ENCODE measurements at regions not wholly inside any gene's neighbourhood (a gene's known extent, or its start where the extent isn't known, plus 50 kb on each side); places are given as distances from the start of the nearest gene placed in this dataset.

- no peaks in the 10 kb centered on the region for H3K9me3 ChIP-seq (replicated peaks; ENCODE audit: control insufficient read depth, insufficient read depth, low read depth, low read length)
- H3K79me2 ChIP-seq (ENCODE audit: control insufficient read depth, insufficient read depth, low read length), result no peaks in the 10 kb centered on the region
- H3K4me2 ChIP-seq (ENCODE audit: insufficient read depth, low read length), result no peak overlapping the region
- no peak overlapping the region for H3K27ac ChIP-seq (ENCODE audit: extremely low read depth, low read depth, low read length)
- ChIA-PET POLR2A (no interaction called here), CTCF (ENCODE audit: low intra/inter-chr PET ratio) (interaction anchor here (0.6 kb wide), 1 partner anchor 35 kb away, joined by 3 read pairs; no protein-coding TSS in a partner anchor)
- BruUV-seq (replicated peaks), result no TSS peak
- no peak overlapping the region for H3K9ac ChIP-seq (ENCODE audit: insufficient read depth in 1 of 2, low read depth in 2 of 2, low read length in 2 of 2)
- no peaks in the 10 kb centered on the region for H3K9me1 ChIP-seq (ENCODE audit: control insufficient read depth, insufficient read depth, low read length)
- in situ Hi-C loops (cut with MboI), result loop anchor here (25.0 kb wide), 1 partner anchor 433 kb away; no protein-coding TSS in a partner anchor
- intact Hi-C loops (cut with micrococcal nuclease), result no loop called here
- no peaks in the 10 kb centered on the region for H4K20me1 ChIP-seq (replicated peaks; ENCODE audit: control insufficient read depth, insufficient read depth, low read length)
- H3K4me3 ChIP-seq, result no peak overlapping the region
- no peaks in the 10 kb centered on the region for H3K36me3 ChIP-seq (ENCODE audit: control insufficient read depth, insufficient read depth, low read length)
- no peak for DNase-seq (ENCODE audit: extremely low read depth in 1 of 4, low spot score in 3 of 4)
- no peak overlapping the region for H2AFZ ChIP-seq (ENCODE audit: low read depth, low read length)
- H3K4me1 ChIP-seq (replicated peaks in 1 of 2; ENCODE audit: control insufficient read depth in 2 of 2, insufficient read depth in 2 of 2, low read length in 2 of 2), result no peaks in the 10 kb centered on the region
- FAIRE-seq, result no peak
- ATAC-seq, result no peak
- 1% methylated on average over 5 of the region's 5 CpGs for WGBS (ENCODE audit: insufficient coverage, low coverage, missing lambda C conversion rate)
- H3K27me3 ChIP-seq (ENCODE audit: control insufficient read depth in 2 of 2, insufficient read depth in 2 of 2, low read length in 2 of 2), result peaks cover 0 to 7% of the 10 kb centered on the region in 2 experiments; a peak in 3 of 5 replicates
- TF ChIP-seq ZNF740 (CRISPR knock-in tag; IDR thresholded peaks at IDR 0.05) (no peak), ZNF740 (tag; IDR thresholded peaks at IDR 0.05) (no peak), ADNP (tag; IDR thresholded peaks at IDR 0.05) (no peak), BDP1 (IDR thresholded peaks at IDR 0.05; ENCODE audit: insufficient read depth, insufficient read length) (no peak), ZNF224 (CRISPR knock-in tag; IDR thresholded peaks at IDR 0.05) (no peak), THAP12 (CRISPR knock-in tag; IDR thresholded peaks at IDR 0.05) (no peak), ATF4 (CRISPR knock-in tag; IDR thresholded peaks at IDR 0.05) (no peak), ZFP36 (IDR thresholded peaks at IDR 0.05; ENCODE audit: low read depth, low read length, partially characterized antibody) (no peak), ZNF311 (CRISPR knock-in tag; IDR thresholded peaks at IDR 0.05) (no peak), FOS (IDR thresholded peaks at IDR 0.05; ENCODE audit: extremely low read depth, insufficient read length) (no peak), HNRNPUL1 (IDR thresholded peaks at IDR 0.05; ENCODE audit: low read length) (no peak), ARID3B (CRISPR knock-in tag; IDR thresholded peaks at IDR 0.05; ENCODE audit: borderline replicate concordance) (no peak), PML (IDR thresholded peaks at IDR 0.05; ENCODE audit: low read length) (no peak), HMGN3 (IDR thresholded peaks at IDR 0.05; ENCODE audit: borderline replicate concordance, extremely low read depth, insufficient read length, low read depth, low read length) (no peak), ZNF41 (CRISPR knock-in tag; conservative IDR thresholded peaks at IDR 0.05) (no peak), RFX7 (CRISPR knock-in tag; IDR thresholded peaks at IDR 0.05) (no peak), ESRRA (IDR thresholded peaks at IDR 0.05; ENCODE audit: borderline replicate concordance, low read depth) (no peak), SIX5 (IDR thresholded peaks at IDR 0.05; ENCODE audit: borderline replicate concordance in 1 of 2, insufficient read depth in 1 of 2, low read depth in 1 of 2, low read length in 2 of 2) (no peak)
Observed at GRCh38 chr4:112770114-112770513, 133.2 kb downstream of the LARP7 start.
